ENCODE measurements at regions not wholly inside any gene's neighbourhood (a gene's known extent, or its start where the extent isn't known, plus 50 kb on each side); places are given as distances from the start of the nearest gene placed in this dataset.

DNA sequence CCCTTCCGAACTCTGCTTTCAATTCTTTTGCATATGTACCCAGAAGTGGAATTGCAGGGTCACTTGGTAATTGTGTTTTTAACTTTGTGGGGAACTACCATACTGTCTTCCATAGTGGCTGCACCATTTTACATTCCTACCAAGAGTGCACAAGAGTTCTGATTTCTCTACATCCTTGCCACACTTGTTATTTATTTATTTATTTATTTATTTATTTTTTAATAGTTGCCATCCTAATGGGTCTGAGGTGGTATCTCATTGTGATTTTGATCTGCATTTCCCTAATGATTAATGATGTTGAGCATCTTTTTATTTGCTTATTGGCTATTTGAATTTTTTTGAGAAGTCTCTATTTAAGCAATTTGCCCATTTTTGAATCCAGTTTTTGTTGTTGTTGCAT is 422.4 kb downstream of the PTPRU start:
- no peak for DNase-seq (ENCODE audit: extremely low read depth, low read depth)

DNA sequence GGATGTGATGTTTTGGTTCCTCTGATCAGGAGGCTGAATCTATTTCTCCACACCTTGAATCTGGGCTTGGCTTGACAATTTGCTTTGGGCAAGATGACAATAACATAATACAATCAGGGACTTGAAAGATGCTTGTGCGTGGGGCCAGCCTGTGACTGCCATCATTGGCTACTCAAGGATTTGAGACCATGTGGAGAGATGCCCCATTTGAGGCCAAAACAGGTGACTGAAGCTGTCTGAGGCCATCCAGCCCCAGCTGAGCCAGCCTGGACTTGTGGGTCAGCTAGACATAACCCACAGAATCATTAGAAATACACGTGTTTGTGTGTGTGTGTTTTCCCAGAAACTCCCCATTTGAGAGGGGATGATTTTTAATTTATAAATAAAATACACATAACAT is 421.5 kb downstream of the PTPRU start:
- DNase-seq (ENCODE audit: extremely low read depth, low read depth), result no peak

DNA sequence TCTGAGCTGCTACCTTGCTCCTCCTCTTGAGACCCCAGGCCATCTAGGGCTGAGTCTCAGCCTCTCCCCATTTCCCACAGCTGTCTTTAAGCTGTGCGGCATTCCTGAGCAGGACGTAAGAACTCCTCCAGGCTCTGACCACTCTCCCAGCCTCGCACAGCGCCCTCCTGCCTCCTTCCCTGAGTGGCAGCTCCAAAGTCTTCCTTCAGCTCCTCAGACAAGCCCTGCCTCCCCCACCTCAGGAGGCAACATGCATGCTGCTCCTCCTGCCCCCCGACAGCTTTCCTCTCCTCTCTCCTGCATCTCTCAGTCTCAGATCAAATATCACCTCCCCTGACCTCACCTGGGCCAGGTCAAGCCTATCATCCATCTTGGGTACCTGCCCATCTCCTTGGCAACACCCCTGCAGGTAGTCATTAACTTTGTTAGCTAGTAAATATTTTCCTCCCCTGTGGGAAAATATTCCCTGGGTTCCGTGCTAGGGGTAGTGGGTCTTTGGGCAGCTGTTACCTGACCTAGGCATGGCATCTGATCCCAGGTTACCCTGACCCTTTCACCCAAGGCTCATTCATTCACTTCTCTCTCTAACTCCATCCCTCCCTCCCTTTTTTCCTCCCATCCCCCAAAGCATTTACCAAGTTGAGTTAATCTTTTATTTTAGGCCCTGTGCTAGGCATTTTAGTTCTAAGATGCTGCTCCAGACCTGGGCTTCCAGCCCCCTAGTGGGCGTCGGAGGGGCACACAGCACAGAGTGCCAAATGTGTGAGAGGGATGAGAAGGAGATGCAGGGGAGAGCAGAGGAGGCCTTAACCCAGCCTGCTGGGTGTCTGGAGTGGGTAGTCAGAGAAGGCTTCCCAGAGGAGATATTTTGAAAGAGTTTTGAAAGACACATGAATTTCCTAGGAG is 419.9 kb downstream of the PTPRU start:
- no peak for DNase-seq (ENCODE audit: extremely low read depth, low read depth)

DNA sequence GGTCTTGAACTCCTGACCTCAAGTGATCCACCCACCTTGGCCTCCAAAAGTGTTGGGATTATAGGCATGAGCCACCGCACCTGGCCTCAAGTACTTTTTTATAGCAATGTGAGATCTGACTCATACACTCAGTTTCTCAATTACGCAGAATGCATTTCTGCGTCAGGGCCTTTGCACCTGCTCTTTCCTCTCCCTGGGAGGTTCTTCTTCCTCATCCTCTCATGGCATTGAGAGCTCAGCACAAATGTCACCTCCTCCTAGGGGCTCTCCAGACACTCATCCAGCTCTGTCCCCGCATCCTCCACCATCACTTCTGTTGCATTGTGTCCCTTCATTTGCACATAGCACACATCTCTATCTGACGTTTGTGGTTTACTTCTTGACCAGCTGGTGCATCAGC is 418.8 kb downstream of the PTPRU start:
- no peak for DNase-seq (ENCODE audit: extremely low read depth, low read depth)

DNA sequence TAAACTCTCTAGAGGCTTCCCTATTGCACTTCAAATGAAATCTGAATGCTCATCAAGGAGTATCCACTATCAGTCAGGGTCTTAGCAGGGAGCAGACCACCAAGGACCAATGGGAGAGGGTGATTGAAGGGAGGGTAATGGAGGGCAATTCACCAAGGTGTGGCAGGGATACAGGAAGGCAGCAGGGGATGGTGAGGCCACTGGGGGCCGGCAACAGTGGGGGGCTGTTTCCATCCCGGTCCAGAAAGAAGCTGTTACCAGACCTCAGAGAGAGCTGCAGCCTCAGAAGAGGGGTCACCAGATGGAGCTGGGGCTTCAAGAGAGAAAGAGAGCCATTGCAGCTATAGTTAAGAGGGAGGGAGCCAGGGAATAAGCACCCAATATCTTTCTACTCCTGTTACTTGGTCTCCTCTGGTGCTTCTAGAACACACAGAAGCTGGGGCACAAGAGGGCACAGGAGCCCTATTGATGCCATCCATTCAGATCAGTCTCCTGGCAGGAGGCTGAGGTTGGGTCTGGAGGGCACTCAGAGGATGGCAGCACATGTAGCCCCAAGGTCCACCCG is 417.6 kb downstream of the PTPRU start:
- DNase-seq (ENCODE audit: extremely low read depth, low read depth), result no peak

DNA sequence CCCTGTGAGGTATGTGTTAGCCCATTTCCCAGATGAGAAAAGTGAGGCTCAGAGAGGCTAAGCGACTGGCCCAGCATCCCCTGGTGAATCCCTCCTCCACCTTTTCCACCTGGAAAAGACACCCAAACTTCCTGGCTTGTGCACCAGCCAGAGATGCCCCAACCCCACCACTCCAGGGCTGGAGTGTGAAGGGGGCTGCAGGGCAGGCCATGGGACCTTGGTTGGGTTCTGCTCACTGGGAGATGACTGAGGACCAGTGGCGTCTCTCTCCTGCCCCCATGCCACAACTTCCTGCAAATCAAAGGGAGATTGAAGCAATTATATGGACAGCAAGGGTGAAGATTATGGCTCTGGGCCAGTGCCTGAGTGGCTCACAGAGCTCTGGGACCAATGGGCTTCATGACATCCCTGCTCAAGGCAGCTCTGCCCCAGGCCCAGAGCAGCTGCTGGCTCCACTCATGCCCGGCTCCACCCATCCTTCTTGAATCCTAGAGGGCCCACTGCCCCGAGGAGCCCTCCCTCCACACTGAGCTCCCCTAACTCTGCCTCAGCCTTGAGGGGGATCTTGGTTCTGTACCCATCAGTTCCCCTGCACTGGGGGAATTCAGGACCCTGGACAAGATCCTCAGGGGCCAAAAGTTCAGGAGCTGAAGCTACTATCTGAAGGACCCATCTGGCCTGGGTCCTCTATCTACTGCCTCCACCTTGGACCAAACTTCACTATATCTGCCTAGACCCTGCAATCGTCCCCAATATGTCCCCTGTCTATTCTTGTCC is 416.9 kb downstream of the PTPRU start:
- DNase-seq (ENCODE audit: extremely low read depth, low read depth), result no peak

DNA sequence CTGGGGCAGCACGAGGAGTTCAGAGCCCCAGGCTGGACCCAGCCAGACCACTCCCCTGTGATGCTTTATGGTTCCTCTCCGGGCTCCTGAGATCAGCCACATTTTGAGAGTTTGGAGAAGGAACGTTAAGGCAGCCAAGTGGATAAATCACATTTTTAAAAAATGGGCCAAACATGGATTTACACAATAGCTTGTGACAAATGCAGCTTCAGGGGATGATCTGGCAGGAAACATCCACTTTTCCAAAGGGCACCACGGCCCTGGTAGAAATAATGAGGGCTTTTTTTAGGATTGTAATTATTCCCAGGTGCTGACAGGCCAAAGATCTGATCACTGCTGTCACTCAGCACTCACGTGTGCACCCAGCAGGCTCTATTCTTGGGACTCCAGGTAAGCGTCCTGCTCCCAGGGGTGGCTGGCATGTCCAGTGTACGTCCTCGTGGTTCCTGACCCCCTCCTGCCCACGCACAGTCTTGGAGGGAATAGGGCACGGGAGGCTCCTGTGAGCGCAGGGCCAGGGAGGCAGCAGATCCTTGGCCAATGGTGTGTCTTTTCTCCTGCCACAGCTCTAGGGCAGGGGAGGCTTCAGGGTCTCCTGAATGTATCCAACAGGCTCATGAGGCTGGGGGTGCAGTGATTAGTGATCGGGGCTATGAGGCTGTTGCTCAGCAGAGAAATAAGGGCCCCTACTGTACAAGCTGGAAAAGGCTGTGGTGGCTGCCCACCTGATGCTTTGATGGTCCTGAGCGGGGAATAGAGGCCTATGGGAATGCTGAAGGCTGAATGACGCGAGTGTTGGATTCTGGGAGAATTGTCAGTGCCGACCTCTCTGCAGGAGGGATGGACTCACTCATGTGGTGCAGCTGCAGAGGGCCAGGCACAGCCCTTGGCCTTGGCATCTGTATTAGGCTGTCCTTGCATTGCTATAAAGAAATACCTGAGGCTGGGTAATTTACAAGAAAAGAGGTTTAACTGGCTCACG is 415.7 kb downstream of the PTPRU start:
- no peak for DNase-seq (ENCODE audit: extremely low read depth, low read depth)

DNA sequence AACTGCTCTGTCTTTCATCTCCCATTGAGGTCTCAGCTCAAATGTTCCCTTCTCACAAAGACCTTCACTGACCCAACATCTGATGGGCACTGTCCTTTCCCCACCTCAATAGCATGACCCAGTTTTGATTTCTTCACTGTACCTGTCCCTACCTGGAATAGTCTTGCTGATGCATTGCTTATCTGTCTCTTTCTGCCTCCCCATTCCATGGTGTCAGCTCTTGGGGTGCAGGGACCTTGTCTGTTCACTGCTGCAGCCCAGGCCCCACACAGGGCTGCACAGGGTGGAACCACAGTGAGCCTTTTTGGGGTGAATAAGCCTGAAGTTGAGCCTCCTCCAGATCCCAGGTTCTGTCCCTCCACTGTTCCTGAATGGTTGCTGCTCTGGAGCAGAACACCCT is 414.9 kb downstream of the PTPRU start:
- DNase-seq (ENCODE audit: extremely low read depth, low read depth), result no peak

DNA sequence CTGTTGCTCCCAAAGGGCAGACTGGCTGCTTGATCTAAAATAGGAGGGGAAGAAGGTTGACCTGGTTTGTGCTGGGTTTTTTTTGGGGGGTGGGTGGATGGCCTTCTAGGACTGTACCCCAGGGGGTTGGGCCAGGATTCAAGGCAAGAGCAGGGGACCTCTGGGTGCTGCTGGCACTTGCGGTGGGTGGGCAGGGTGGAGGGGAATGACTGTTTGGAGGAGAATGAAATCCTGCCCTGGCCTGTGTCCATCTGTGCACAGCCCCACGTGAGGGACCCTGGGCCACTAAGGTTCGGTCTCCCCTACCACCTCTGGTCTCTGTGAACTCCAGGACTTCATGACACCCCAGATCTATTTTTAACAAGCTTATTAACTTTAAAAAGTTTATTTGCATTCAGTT is 414.2 kb downstream of the PTPRU start:
- DNase-seq (ENCODE audit: extremely low read depth, low read depth), result no peak

DNA sequence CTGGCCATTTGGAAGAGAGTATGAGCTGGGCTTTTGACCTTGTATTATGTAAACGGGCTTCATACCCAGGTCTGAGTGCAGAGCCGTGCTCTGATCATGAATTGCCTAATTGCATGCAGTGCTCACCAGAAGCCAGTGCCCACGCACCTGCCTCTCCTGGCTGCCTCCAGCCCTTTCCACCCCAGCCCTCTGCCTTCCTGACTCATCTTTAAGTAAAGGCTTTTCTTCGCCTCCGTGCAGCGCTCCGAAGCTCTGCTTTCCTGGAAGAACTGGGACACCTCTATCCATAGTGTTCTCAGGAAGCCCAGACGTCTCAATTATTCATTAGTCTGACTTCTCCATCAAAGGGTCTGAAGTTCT is 413.7 kb downstream of the PTPRU start:
- no peak for DNase-seq (ENCODE audit: extremely low read depth, low read depth)

DNA sequence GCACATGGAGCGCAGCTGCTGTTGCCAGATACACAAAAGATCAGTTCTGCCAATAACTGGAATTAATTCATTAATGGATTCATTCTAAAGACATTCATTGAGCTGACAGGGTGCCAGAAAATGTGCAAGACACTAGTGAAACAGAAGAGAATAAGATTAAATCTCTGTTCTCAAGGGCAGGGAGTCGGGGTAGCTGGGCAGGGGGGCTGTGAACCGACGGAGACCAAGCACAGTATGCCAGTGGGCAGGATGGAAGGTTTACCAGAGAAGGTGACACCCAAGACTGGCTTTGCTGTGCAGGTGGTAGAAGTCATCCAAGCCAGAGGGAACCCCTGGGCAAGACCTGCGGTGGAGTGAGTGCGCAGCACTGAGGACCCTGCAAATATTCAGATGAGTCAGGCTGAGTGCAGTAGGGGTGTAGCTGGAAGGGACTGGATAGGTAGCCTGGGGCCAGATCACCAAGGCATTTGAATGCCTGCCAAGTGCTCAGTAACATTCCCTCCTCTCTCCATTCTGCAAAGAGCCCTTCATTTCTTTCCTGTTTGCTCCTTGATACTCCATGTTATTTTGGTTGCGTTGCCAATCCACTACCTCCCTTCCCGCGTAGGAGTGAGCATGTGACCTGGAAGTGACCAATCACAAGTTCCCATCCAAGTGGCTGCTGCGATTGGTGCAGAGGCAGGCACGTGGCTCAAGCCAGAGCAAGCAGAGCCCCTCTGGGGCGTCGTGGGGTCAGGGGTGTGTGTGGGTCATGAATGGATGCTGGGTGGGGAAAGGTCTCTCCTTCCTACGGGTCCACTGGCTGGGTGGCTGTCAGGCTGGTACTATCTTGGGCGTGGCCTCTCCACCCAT is 413.1 kb downstream of the PTPRU start:
- no peak for DNase-seq (ENCODE audit: extremely low read depth, low read depth)

DNA sequence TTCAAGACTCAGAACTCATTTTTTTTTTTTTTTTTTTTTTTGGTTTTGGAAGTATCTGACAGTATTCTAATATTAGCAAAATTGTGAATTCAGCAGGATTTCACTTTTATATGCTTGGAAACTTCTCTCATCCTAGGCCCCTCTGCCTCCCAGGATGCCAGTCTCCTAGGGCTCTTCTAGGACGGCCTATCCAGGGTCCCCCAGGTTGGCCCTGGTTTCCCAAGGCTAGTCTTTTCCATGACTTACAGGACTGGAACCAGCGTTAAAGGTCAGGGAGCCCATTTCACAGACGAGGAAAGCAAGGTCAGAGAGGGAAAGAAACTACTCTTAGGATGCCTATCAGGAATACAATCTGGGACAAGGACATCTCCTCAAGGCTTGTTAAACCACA is 412.5 kb downstream of the PTPRU start:
- no peak for DNase-seq (ENCODE audit: extremely low read depth, low read depth)

DNA sequence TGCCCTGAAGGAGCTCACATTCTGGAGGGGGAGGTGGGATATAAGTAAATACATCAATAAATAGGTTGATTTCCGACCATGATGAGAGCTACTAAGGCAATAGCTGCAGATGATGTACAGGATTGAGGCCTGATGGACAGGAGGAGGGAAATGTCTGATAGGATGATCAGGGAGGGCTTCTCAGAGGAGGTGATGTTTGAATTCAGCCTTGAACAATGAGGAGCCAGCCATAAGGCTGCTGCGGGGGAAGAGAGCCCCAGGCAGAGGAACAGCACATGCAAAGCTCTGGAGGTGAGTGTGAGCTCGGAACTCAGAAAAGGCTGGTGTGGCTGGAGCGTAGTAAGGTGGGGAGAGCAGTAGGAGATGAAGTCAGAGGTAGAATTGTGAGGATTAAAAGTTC is 411.7 kb downstream of the PTPRU start:
- DNase-seq (ENCODE audit: extremely low read depth, low read depth), result no peak

DNA sequence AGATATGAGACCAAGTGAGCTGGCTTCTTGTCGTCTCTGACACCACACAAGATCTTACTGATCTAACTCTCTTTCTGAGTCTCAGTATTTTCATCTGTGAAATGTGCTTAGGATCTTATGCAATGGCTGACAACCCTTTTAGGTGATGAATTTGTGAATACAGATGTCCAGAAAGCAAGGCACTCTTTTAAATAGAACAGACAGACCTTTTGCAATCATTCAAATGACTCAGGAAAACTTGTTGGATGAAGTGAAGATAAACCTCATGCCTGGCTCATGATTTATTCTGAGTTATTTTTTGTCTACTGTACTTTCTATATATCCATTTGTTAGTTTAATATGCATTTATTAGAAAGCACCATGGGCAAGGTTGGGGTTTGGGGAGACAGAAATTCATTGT is 411.3 kb downstream of the PTPRU start:
- no peak for DNase-seq (ENCODE audit: extremely low read depth, low read depth)

DNA sequence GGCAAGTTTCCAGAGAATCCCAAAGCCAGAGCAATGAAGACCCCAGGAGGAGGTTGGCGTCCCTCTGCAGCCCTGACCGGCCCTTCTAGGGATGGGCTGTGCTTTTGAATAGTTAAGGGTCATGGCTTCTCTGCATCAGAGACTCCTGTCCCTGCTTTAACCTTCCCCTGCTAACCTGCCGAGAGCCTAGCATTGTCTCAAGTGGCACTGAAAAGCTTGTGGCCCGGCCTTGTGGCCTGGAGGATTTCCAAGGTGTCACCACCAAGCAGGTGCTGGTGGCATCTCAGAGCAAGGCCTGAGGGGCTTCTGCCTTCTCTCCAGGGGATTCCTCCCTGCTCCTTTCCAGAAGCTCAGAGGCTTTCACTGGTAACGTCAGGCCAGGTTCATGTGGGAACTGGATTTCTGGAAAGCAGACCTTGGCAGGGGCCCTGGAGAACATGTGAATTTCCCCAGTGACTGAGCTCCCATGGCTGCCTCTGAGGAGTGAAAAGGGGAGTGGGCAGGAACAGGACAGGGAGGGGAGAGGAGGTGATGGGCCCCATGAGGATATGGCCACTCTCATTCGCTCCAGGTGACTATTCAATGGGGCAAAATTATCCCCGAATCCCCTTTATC is 409.9 kb downstream of the PTPRU start:
- DNase-seq (ENCODE audit: extremely low read depth, low read depth), result no peak

DNA sequence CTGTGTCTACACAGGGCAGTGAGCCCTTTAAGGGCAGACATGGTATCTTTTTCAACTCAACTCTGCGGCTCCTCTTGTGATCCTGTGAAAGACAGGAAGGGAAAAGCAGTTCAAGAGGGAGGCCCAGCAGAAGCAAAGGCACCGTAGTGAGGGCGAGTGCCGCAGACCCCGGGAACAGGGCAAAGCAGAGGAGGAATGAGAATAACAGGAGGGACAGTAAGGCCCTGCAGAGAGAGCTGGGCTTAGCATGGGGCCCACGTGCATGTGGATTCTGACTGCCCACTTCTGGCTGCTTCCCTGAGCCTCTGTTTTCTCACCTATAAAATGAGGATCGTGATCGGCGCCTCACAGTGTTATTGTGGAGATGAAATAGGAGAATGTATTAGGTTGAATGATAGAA is 409.3 kb downstream of the PTPRU start:
- DNase-seq (ENCODE audit: extremely low read depth, low read depth), result no peak

DNA sequence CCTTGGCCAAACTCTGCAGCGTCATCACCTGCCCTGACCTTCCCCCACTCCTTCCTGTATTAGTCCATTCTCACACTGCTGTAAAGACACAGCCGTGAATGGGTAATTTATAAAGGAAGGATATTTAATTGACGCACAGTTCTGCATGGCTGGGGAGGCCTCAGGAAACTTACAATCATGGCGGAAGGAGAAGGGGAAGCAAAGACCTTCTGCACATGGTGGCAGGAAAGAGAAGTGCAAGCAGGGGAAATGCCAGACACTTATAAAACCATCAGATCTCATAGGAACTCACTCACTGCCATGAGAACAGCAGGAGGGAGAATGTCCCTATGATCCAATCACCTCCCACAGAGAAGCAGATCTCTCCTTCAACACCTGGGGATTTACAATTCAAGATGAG is 408.5 kb downstream of the PTPRU start:
- DNase-seq (ENCODE audit: extremely low read depth, low read depth), result no peak

DNA sequence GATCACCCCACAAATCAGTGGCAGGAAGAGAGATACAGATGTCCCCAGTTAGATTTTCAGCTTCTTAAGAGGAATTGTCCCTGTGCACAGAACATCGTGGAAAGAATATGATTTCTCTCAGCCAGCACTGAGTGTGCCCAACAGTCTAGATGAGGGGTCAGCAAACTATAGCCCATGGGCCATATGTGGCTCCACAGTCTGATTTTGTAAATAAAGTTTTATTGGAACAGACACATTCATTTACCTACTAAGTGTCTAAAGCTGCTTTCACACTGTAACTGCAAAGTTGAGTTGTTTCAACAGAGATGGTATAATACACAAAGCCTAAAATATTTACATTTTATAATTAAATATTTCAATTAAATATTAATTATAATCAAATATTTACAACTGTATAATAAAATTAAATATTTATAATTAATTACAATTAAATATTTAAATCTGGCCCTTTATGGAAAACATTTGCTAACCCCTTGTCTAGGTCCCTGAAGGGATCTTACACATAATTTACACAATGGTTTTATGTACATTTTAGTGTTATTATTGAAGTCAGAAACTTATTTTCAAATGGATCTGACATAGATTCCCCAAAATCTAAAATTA is 407.6 kb downstream of the PTPRU start:
- DNase-seq (ENCODE audit: extremely low read depth, low read depth), result no peak

DNA sequence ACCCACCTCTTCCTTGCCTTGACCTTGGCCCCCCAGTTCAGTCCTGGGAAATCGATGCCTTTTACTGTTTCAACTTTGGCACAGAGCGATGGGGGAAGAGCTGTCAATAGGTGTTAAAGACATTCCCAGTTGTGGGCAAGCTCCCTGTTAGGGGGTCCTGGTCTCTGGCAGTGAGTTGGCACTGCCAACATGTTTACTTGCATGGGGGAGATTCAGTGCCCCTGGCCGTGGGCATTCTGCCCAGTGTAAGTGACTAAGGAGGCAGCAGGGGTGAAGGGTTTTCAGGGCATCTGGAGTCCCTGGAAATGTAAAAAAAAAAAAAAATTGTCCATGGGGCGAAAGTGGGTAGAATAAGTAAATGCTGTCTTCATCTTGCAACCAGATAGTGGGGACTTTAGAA is 407.0 kb downstream of the PTPRU start:
- DNase-seq (ENCODE audit: extremely low read depth, low read depth), result no peak

Data from NCI-H460 (cell line).